ENCODE measurements at regions not wholly inside any gene's neighbourhood (a gene's known extent, or its start where the extent isn't known, plus 50 kb on each side); places are given as distances from the start of the nearest gene placed in this dataset.

DNA sequence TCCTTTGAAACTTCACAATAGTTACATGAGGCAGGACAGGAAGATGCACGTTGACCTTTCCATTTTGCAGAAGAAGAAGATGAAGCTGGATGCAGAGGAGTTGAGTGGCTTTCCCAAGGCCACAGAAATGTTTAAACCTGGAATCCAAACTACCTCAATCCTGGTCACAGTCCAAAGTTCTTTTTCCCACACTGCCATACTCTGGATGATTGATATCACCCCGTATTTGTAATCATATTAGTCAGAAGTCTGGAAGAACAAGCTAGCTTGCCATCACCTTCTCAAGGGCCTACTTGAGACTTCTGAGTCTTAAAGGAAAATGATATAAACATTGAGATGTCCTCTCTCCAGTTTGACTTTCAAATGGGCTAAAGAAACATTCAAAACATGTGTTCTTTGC lies 190.1 kb downstream of the LNPK start:
- POLR2A ChIA-PET, result no interaction called here
- no TSS peak for BruUV-seq (replicated peaks)
- no peak overlapping the region for H3K4me3 Mint-ChIP-seq (ENCODE audit: unreplicated experiment)
- H3K4me1 ChIP-seq, result no peaks in the 10 kb centered on the region
- CTCF ChIA-PET, result no interaction called here
- no peaks in the 10 kb centered on the region for H3K9me3 Mint-ChIP-seq (ENCODE audit: unreplicated experiment)
- no peaks in the 10 kb centered on the region for H3K27me3 ChIP-seq (replicated peaks; ENCODE audit: control insufficient read depth, insufficient read depth, low read length)
- TF ChIP-seq, protein P1, sequence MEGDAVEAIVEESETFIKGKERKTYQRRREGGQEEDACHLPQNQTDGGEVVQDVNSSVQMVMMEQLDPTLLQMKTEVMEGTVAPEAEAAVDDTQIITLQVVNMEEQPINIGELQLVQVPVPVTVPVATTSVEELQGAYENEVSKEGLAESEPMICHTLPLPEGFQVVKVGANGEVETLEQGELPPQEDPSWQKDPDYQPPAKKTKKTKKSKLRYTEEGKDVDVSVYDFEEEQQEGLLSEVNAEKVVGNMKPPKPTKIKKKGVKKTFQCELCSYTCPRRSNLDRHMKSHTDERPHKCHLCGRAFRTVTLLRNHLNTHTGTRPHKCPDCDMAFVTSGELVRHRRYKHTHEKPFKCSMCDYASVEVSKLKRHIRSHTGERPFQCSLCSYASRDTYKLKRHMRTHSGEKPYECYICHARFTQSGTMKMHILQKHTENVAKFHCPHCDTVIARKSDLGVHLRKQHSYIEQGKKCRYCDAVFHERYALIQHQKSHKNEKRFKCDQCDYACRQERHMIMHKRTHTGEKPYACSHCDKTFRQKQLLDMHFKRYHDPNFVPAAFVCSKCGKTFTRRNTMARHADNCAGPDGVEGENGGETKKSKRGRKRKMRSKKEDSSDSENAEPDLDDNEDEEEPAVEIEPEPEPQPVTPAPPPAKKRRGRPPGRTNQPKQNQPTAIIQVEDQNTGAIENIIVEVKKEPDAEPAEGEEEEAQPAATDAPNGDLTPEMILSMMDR (IDR thresholded peaks at IDR 0.05; ENCODE audit: insufficient read depth in 1 of 2, low read depth in 1 of 2, low read length in 1 of 2, severe bottlenecking in 1 of 2, unreplicated experiment in 1 of 2), result no peak
- intact Hi-C loops (cut with micrococcal nuclease; ENCODE audit: unreplicated experiment), result no loop called here
- peaks cover 3% of the 10 kb centered on the region; the same call in 1 of the 2 replicates for H3K9me3 ChIP-seq
- no peak overlapping the region for H3K4me3 ChIP-seq (ENCODE audit: low read depth, low read length)
- H3K36me3 Mint-ChIP-seq (ENCODE audit: insufficient read depth, unreplicated experiment), result no peaks in the 10 kb centered on the region
- DNase-seq, result no peak
- no peak overlapping the region for H3K27ac Mint-ChIP-seq (ENCODE audit: unreplicated experiment)
- no peaks in the 10 kb centered on the region for H3K4me1 Mint-ChIP-seq (ENCODE audit: low read depth, unreplicated experiment)
- no peaks in the 10 kb centered on the region for H3K36me3 ChIP-seq (ENCODE audit: control insufficient read depth, insufficient read depth, low read length)
- no peaks in the 10 kb centered on the region for H3K27me3 Mint-ChIP-seq (ENCODE audit: insufficient read depth, unreplicated experiment)

DNA sequence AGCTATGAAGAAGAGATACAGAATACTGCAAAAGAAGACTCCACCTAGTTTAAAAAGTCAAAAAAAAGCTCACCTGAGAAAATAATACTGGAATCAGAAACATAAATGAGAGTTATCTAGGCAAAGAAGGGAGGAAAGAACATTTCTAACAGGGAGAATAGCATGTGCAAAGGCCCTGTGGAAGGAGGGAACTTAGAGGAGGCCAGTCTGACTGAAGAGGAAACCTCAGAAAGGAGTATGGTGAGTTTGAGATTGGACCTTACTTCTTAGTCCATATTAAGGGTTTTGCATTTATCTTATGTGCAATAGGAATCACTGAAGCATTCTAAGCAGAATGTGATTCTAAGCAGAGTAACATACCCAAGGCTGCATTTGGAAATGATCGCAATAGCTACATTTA lies 193.2 kb downstream of the LNPK start:
- intact Hi-C loops (cut with micrococcal nuclease; ENCODE audit: unreplicated experiment), result loop anchor here (10.0 kb wide), 1 partner anchor 114 kb away; no protein-coding TSS in a partner anchor
- H3K36me3 ChIP-seq (ENCODE audit: control insufficient read depth, insufficient read depth, low read length), result no peaks in the 10 kb centered on the region
- no peaks in the 10 kb centered on the region for H3K4me1 ChIP-seq
- no peaks in the 10 kb centered on the region for H3K9me3 ChIP-seq
- ChIA-PET POLR2A (no interaction called here), CTCF (no interaction called here)
- TF ChIP-seq, protein P1 (IDR thresholded peaks at IDR 0.05; ENCODE audit: insufficient read depth in 1 of 2, low read depth in 1 of 2, low read length in 1 of 2, severe bottlenecking in 1 of 2, unreplicated experiment in 1 of 2), result no peak
- Mint-ChIP-seq H3K27ac (ENCODE audit: unreplicated experiment) (no peak overlapping the region), H3K4me1 (ENCODE audit: low read depth, unreplicated experiment) (peaks cover 6% of the 10 kb centered on the region), H3K9me3 (ENCODE audit: unreplicated experiment) (no peaks in the 10 kb centered on the region), H3K36me3 (ENCODE audit: insufficient read depth, unreplicated experiment) (no peaks in the 10 kb centered on the region), H3K27me3 (ENCODE audit: insufficient read depth, unreplicated experiment) (no peaks in the 10 kb centered on the region), H3K4me3 (ENCODE audit: unreplicated experiment) (no peak overlapping the region)
- BruUV-seq (replicated peaks), result no TSS peak
- no peak for DNase-seq
- H3K27me3 ChIP-seq (replicated peaks; ENCODE audit: control insufficient read depth, insufficient read depth, low read length), result no peaks in the 10 kb centered on the region
- no peak overlapping the region for H3K4me3 ChIP-seq (ENCODE audit: low read depth, low read length)

DNA sequence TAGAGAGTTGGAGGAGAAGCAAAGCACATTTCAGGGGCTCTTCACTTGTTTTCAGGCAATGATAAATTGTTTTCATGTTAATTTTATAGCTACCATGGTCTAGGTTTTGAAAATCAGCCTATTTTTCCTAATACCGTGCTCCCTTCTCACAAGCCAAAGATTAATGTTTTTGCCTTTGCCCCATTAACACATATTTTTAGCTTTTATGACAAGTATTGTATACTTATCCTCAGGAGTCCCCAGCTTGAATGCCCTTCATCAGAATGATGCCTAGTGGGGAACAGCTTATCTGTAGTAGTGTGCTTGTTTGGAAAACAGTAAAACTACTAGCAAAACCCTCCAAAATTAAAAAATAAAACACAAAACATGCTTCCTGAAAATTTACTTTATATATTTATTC lies 194.0 kb downstream of the LNPK start:
- ChIA-PET POLR2A (no interaction called here), CTCF (no interaction called here)
- Mint-ChIP-seq H3K9me3 (ENCODE audit: unreplicated experiment) (no peaks in the 10 kb centered on the region), H3K4me3 (ENCODE audit: unreplicated experiment) (no peak overlapping the region), H3K4me1 (ENCODE audit: low read depth, unreplicated experiment) (peaks cover 6% of the 10 kb centered on the region), H3K27me3 (ENCODE audit: insufficient read depth, unreplicated experiment) (peaks cover under 1% of the 10 kb centered on the region), H3K36me3 (ENCODE audit: insufficient read depth, unreplicated experiment) (no peaks in the 10 kb centered on the region), H3K27ac (ENCODE audit: unreplicated experiment) (no peak overlapping the region)
- Histone ChIP-seq H3K9me3 (no peaks in the 10 kb centered on the region), H3K36me3 (ENCODE audit: control insufficient read depth, insufficient read depth, low read length) (no peaks in the 10 kb centered on the region), H3K4me1 (no peaks in the 10 kb centered on the region), H3K27me3 (replicated peaks; ENCODE audit: control insufficient read depth, insufficient read depth, low read length) (no peaks in the 10 kb centered on the region), H3K4me3 (ENCODE audit: low read depth, low read length) (no peak overlapping the region)
- intact Hi-C loops (cut with micrococcal nuclease; ENCODE audit: unreplicated experiment), result loop anchor here (10.0 kb wide), 1 partner anchor 113 kb away; no protein-coding TSS in a partner anchor
- DNase-seq, result no peak
- TF ChIP-seq, protein P1 (IDR thresholded peaks at IDR 0.05; ENCODE audit: insufficient read depth in 1 of 2, low read depth in 1 of 2, low read length in 1 of 2, severe bottlenecking in 1 of 2, unreplicated experiment in 1 of 2), result no peak
- no TSS peak for BruUV-seq (replicated peaks)

All from Caco-2 (cell line).